Ishikawa (cell line): ENCODE measurements at regions not wholly inside any gene's neighbourhood (a gene's known extent, or its start where the extent isn't known, plus 50 kb on each side); places are given as distances from the start of the nearest gene placed in this dataset.

ENCODE experiments used
- CEBPB ChIP-seq: IDR thresholded peaks from 2 replicates; pipeline ENCODE4 v1.6.1; 2012
- CREB1 ChIP-seq: IDR thresholded peaks from 2 replicates; pipeline ENCODE4 v1.6.1; 2012; ENCODE audit warnings: low read depth
- EGR1 ChIP-seq: IDR thresholded peaks from 2 replicates; pipeline ENCODE4 v1.6.1; 2012
- EP300 ChIP-seq: IDR thresholded peaks from 2 replicates; pipeline ENCODE4 v1.6.1; 2012; ENCODE audit warnings: borderline replicate concordance
- FOXM1 ChIP-seq: IDR thresholded peaks from 2 replicates; pipeline ENCODE4 v1.6.1; 2012; ENCODE audit warnings: low read depth, borderline replicate concordance
- MAX ChIP-seq: IDR thresholded peaks from 2 replicates; pipeline ENCODE4 v1.6.1; 2012
- NFIC ChIP-seq: IDR thresholded peaks from 2 replicates; pipeline ENCODE4 v1.6.1; 2012
- RAD21 ChIP-seq: IDR thresholded peaks from 2 replicates; pipeline ENCODE4 v1.6.1; 2012; ENCODE audit warnings: low read depth
- TAF1 ChIP-seq: IDR thresholded peaks from 2 replicates; pipeline ENCODE4 v1.6.1; 2012; ENCODE audit warnings: low read depth, mild to moderate bottlenecking
- TCF12 ChIP-seq: IDR thresholded peaks from 2 replicates; pipeline ENCODE4 v1.6.1; 2012; ENCODE audit warnings: low read depth
- TEAD4 ChIP-seq: IDR thresholded peaks from 2 replicates; pipeline ENCODE4 v1.6.1; 2012
- USF1 ChIP-seq: IDR thresholded peaks from 2 replicates; pipeline ENCODE4 v1.6.1; 2012
- YY1 ChIP-seq: IDR thresholded peaks from 2 replicates; pipeline ENCODE4 v1.6.1; 2012; ENCODE audit warnings: low read depth
- ZBTB7A ChIP-seq: IDR thresholded peaks from 2 replicates; pipeline ENCODE4 v1.6.1; 2012; ENCODE audit warnings: low read depth
- TF ChIP-seq, protein P1 (sequence below): IDR thresholded peaks from 2 replicates; pipeline ENCODE4 v1.6.1; 2012; ENCODE audit warnings: low read depth, mild to moderate bottlenecking

DNA sequence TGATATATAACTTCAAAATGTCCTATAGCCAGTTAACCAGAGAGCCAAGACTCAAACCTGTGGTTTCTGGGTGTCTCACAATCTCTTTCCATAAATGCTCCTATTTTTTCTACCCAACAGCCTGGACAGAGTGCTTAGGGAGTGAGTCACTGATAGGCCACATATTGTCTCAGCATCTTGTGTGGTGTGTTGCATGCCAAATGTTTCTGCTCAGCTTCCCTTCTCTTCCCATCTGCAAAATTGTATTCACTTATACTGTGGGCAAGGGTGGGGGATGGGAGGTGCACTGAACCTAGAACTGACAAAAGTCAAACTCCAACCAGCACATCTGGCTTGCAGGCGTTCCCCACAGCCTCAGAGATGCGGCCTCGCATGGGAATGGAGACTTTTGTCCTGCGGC is 123.3 kb downstream of the KCNA5 start:
- TF ChIP-seq EGR1 (no peak), USF1 (no peak), CREB1 (no peak)

- TF ChIP-seq USF1 (no peak), YY1 (no peak), NFIC (no peak), FOXM1 (no peak), MAX (no peak), CEBPB (no peak), TAF1 (no peak), ZBTB7A (no peak), TEAD4 (no peak), RAD21 (no peak), CREB1 (no peak), EP300 (no peak), EGR1 (no peak), TCF12 (no peak)
- TF ChIP-seq, protein P1, sequence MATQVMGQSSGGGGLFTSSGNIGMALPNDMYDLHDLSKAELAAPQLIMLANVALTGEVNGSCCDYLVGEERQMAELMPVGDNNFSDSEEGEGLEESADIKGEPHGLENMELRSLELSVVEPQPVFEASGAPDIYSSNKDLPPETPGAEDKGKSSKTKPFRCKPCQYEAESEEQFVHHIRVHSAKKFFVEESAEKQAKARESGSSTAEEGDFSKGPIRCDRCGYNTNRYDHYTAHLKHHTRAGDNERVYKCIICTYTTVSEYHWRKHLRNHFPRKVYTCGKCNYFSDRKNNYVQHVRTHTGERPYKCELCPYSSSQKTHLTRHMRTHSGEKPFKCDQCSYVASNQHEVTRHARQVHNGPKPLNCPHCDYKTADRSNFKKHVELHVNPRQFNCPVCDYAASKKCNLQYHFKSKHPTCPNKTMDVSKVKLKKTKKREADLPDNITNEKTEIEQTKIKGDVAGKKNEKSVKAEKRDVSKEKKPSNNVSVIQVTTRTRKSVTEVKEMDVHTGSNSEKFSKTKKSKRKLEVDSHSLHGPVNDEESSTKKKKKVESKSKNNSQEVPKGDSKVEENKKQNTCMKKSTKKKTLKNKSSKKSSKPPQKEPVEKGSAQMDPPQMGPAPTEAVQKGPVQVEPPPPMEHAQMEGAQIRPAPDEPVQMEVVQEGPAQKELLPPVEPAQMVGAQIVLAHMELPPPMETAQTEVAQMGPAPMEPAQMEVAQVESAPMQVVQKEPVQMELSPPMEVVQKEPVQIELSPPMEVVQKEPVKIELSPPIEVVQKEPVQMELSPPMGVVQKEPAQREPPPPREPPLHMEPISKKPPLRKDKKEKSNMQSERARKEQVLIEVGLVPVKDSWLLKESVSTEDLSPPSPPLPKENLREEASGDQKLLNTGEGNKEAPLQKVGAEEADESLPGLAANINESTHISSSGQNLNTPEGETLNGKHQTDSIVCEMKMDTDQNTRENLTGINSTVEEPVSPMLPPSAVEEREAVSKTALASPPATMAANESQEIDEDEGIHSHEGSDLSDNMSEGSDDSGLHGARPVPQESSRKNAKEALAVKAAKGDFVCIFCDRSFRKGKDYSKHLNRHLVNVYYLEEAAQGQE: no peak
These were observed 124.5 kb downstream of the KCNA5 start for GRCh38 chr12:5168148-5168547.

DNA sequence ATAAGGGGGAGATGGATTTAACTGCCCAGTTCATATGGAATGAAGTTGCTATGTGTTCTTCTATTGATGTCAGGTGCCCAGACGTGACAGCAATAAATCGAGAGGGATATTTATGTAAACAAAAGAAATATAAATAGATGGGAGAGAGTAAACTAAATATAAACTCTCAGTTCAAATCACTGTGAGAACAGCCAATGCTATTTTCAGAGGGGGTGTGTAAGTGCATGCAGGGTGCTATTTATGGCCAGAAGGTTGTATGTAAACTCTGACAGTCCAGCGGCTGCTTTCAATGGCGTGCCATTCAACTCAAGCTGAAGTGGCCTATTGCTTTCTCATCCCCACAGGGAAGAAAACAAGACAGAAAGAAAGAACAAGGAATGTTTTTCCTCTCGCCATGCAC is 127.2 kb downstream of the KCNA5 start:
- TF ChIP-seq EP300: no peak
- TF ChIP-seq ZBTB7A: no peak
- TF ChIP-seq TCF12: no peak
- TF ChIP-seq YY1: no peak
- no peak for TF ChIP-seq TAF1
- no peak for TF ChIP-seq FOXM1
- TF ChIP-seq TEAD4: no peak

DNA sequence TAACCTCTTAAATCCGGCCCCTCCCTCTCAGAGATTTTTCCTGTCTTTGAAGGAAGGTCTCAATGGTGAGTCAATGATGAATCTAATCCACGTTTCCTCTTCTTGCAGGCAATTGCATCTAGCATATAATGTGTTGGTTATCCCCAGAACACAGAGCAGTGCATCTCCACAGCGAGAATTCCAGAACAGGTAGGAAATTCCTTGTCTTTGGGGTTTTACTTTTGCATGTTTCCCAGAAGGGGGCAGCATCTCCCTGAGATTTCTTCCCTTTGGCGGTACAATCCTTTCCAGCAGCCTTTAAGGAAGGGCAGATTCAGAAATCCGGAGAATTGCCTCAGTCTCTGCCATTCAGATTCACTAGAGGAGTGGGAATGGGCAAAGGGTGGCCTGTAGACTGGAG is 128.0 kb downstream of the KCNA5 start:
- TF ChIP-seq TEAD4 (peak; percentile 54; the same call in 1 of the 2 replicates), RAD21 (peak; percentile 84), NFIC (no peak)

DNA sequence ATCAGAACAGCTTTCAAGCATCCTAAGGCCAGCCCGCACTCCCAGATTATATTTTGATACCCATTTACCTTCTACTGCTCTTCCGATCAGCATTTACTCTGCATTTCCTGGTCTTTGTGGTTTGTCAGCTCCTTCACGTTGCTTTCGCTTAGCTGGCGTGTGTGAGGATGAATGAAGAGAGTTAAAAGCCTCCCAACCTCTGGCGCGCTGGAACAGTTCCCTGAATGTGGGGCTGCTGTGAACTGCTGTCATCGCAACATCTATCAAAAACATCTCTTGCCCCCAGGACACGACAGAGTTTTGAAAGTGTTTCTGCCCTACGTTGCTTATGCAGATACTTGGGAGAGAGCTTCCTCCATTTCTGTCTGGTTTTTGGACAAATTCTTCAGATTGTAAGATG is 129.2 kb downstream of the KCNA5 start:
- TF ChIP-seq EGR1: no peak
- no peak for TF ChIP-seq TAF1
- no peak for TF ChIP-seq TEAD4
- TF ChIP-seq MAX: no peak
- no peak for TF ChIP-seq FOXM1
- TF ChIP-seq CEBPB: no peak
- TF ChIP-seq EP300: no peak
- TF ChIP-seq YY1: no peak
- no peak for TF ChIP-seq CREB1
- TF ChIP-seq TCF12: no peak
- no peak for TF ChIP-seq NFIC
- no peak for TF ChIP-seq ZBTB7A
- TF ChIP-seq RAD21: no peak
- TF ChIP-seq USF1: no peak
- TF ChIP-seq, protein P1: no peak

- no peak for TF ChIP-seq EP300
- TF ChIP-seq, protein P1: no peak
- TF ChIP-seq YY1: no peak
- TF ChIP-seq TEAD4: no peak
- no peak for TF ChIP-seq FOXM1
- no peak for TF ChIP-seq EGR1
- no peak for TF ChIP-seq RAD21
- no peak for TF ChIP-seq TAF1
- no peak for TF ChIP-seq TCF12
These were observed 129.9 kb downstream of the KCNA5 start for GRCh38 chr12:5173511-5174011.
